Fibroblast of lung (primary cell): ENCODE measurements at regions not wholly inside any gene's neighbourhood (a gene's known extent, or its start where the extent isn't known, plus 50 kb on each side); places are given as distances from the start of the nearest gene placed in this dataset.

Source experiments
- DNase-seq, 2 donors: peaks; one replicate each; pipeline versions ENCODE4 v3.0.0 to v3.0.0-alpha.2; 2010; ENCODE audit warnings: low read depth in 2 of 2
- H2AFZ ChIP-seq: 2 replicates; pipeline ENCODE4 v1.5.1; 2012; ENCODE audit warnings: low read length, control low read depth, inconsistent platforms
- H3K27ac ChIP-seq: 2 replicates; pipeline ENCODE4 v1.5.1; 2011; ENCODE audit warnings: low read length, control low read depth; ENCODE audit not compliant: insufficient read depth
- H3K27me3 ChIP-seq: 2 replicates; pipeline ENCODE4 v1.5.1; 2011; ENCODE audit warnings: mild to moderate bottlenecking, low read length; ENCODE audit not compliant: control insufficient read depth, insufficient read depth
- H3K36me3 ChIP-seq: 2 replicates; pipeline ENCODE4 v1.5.1; 2011; ENCODE audit warnings: low read length; ENCODE audit not compliant: control insufficient read depth, insufficient read depth
- H3K4me1 ChIP-seq: 2 replicates; pipeline ENCODE4 v1.5.1; 2011; ENCODE audit warnings: low read length; ENCODE audit not compliant: control insufficient read depth, insufficient read depth; ENCODE audit errors: extremely low read depth
- H3K4me2 ChIP-seq: 2 replicates; pipeline ENCODE4 v1.5.1; 2011; ENCODE audit warnings: low read length, control low read depth; ENCODE audit not compliant: insufficient read depth; ENCODE audit errors: extremely low read depth
- H3K4me3 ChIP-seq, 4 experiments: fragments of 200-600 bp in 1 of 4; sonication (generic) in 1 of 4; replicated peaks in 1 of 4; 2 replicates each; pipeline ENCODE4 v1.5.1; 2011 to 2016; ENCODE audit warnings: low read length in 4 of 4, low read depth in 3 of 4, mild to moderate bottlenecking in 3 of 4, control low read depth in 2 of 4, inconsistent platforms in 1 of 4, mixed read lengths in 1 of 4; ENCODE audit not compliant: insufficient read depth in 1 of 4; ENCODE audit errors: control extremely low read depth in 1 of 4
- H3K79me2 ChIP-seq: 2 replicates; pipeline ENCODE4 v1.5.1; 2012; ENCODE audit warnings: mild to moderate bottlenecking, low read length, inconsistent platforms; ENCODE audit not compliant: control insufficient read depth, insufficient read depth
- H3K9ac ChIP-seq: 2 replicates; pipeline ENCODE4 v1.5.1; 2011; ENCODE audit warnings: mild to moderate bottlenecking, low read length, control low read depth; ENCODE audit not compliant: insufficient read depth
- H3K9me3 ChIP-seq: 2 replicates; pipeline ENCODE4 v1.5.1; 2012; ENCODE audit warnings: low read depth, low read length; ENCODE audit not compliant: control insufficient read depth, insufficient read depth
- H4K20me1 ChIP-seq: 2 replicates; pipeline ENCODE4 v1.5.1; 2011; ENCODE audit warnings: low read length; ENCODE audit not compliant: control insufficient read depth, insufficient read depth; ENCODE audit errors: extremely low read depth
- CTCF ChIP-seq, 2 donors: IDR thresholded peaks in 1 of 2; conservative IDR thresholded peaks in 1 of 2; 1 replicate in 1 of 2; 2 replicates in 1 of 2; pipeline ENCODE4 v1.5.1; 2011 to 2012; ENCODE audit warnings: low read length in 2 of 2, control low read depth in 1 of 2, inconsistent platforms in 1 of 2, low read depth in 1 of 2, mild to moderate bottlenecking in 1 of 2
- EZH2 ChIP-seq: IDR thresholded peaks from 2 replicates; pipeline ENCODE4 v1.5.1; 2012; ENCODE audit warnings: low read length, control low read depth, mild to moderate bottlenecking; ENCODE audit errors: missing control alignments

- Histone ChIP-seq H3K4me2 (no peak overlapping the region), H3K27ac (no peak overlapping the region), H2AFZ (no peak overlapping the region), H3K4me1 (no peaks in the 10 kb centered on the region), H3K4me3 (no peak overlapping the region), H3K9ac (no peak overlapping the region), H3K79me2 (no peaks in the 10 kb centered on the region), H4K20me1 (no peaks in the 10 kb centered on the region), H3K27me3 (no peaks in the 10 kb centered on the region), H3K9me3 (no peaks in the 10 kb centered on the region), H3K36me3 (no peaks in the 10 kb centered on the region)
- TF ChIP-seq EZH2 (no peak), CTCF (conservative IDR thresholded peaks at IDR 0.05 in 1 of 2, IDR thresholded peaks at IDR 0.05 in 1 of 2; ENCODE audit: low read depth in 1 of 2, low read length in 2 of 2) (no peak)
- no peak for DNase-seq
These were observed 112.9 kb upstream of the RGMA start for GRCh38 chr15:93201940-93202339.

GRCh38 chr15:93200837-93201226 lies 111.8 kb upstream of the RGMA start:
- H3K9ac ChIP-seq, result no peak overlapping the region
- no peaks in the 10 kb centered on the region for H3K27me3 ChIP-seq
- H4K20me1 ChIP-seq, result no peaks in the 10 kb centered on the region
- no peak overlapping the region for H3K4me3 ChIP-seq
- TF ChIP-seq EZH2 (no peak), CTCF (conservative IDR thresholded peaks at IDR 0.05 in 1 of 2, IDR thresholded peaks at IDR 0.05 in 1 of 2; ENCODE audit: low read depth in 1 of 2, low read length in 2 of 2) (no peak)
- no peaks in the 10 kb centered on the region for H3K36me3 ChIP-seq
- no peak for DNase-seq
- no peaks in the 10 kb centered on the region for H3K79me2 ChIP-seq
- H2AFZ ChIP-seq, result no peak overlapping the region
- no peak overlapping the region for H3K4me2 ChIP-seq
- H3K27ac ChIP-seq, result no peak overlapping the region
- H3K9me3 ChIP-seq, result no peaks in the 10 kb centered on the region
- no peaks in the 10 kb centered on the region for H3K4me1 ChIP-seq

GRCh38 chr15:93200081-93200836 lies 111.2 kb upstream of the RGMA start:
- Histone ChIP-seq H3K9ac (no peak overlapping the region), H3K4me2 (no peak overlapping the region), H3K27ac (no peak overlapping the region), H4K20me1 (no peaks in the 10 kb centered on the region), H3K36me3 (no peaks in the 10 kb centered on the region), H3K4me1 (no peaks in the 10 kb centered on the region), H3K9me3 (no peaks in the 10 kb centered on the region), H3K79me2 (no peaks in the 10 kb centered on the region), H2AFZ (no peak overlapping the region), H3K4me3 (no peak overlapping the region), H3K27me3 (no peaks in the 10 kb centered on the region)
- TF ChIP-seq EZH2, result no peak
- TF ChIP-seq CTCF (conservative IDR thresholded peaks at IDR 0.05 in 1 of 2, IDR thresholded peaks at IDR 0.05 in 1 of 2; ENCODE audit: low read depth in 1 of 2, low read length in 2 of 2), result no peak
- DNase-seq, result no peak
